ENCODE measurements at regions not wholly inside any gene's neighbourhood (a gene's known extent, or its start where the extent isn't known, plus 50 kb on each side); places are given as distances from the start of the nearest gene placed in this dataset.

GRCh38 chr4:112776535-112776934 is 139.6 kb downstream of the LARP7 start:
- TF ChIP-seq CTCF (IDR thresholded peaks at IDR 0.05) (no peak), POLR2A (IDR thresholded peaks at IDR 0.05) (no peak), POLR2AphosphoS5 (IDR thresholded peaks at IDR 0.05) (no peak)
